BJ (cell line): ENCODE measurements at regions not wholly inside any gene's neighbourhood (a gene's known extent, or its start where the extent isn't known, plus 50 kb on each side); places are given as distances from the start of the nearest gene placed in this dataset.

Source experiments
- CTCF ChIA-PET: fragments of 350-600 bp; formaldehyde crosslinking; extraction: SDS; loops from one replicate; lab custom pipeline; 2021; ENCODE audit warnings: antibody characterized with exemption, inconsistent platforms; lab: Yijun Ruan, JAX
- POLR2A ChIA-PET: fragments of 300-600 bp; sonication (Branson Sonifier 250); formaldehyde crosslinking; extraction: SDS; loops from one replicate; lab custom pipeline; 2021; ENCODE audit warnings: antibody characterized with exemption; lab: Charles Lee
- DNase-seq: peaks from one replicate; pipeline ENCODE4 v3.0.0-alpha.2; 2011; ENCODE audit warnings: low read depth
- H3K27me3 ChIP-seq: 2 replicates; pipeline ENCODE4 v1.6.0; 2011; ENCODE audit warnings: low read length; ENCODE audit not compliant: control insufficient read depth, insufficient read depth
- H3K36me3 ChIP-seq: 2 replicates; pipeline ENCODE4 v1.5.1; 2011; ENCODE audit warnings: low read length; ENCODE audit not compliant: control insufficient read depth, insufficient read depth
- H3K4me3 ChIP-seq: 2 replicates; pipeline ENCODE4 v1.5.1; 2011; ENCODE audit warnings: low read depth, mild to moderate bottlenecking, control low read depth, low read length
- CTCF ChIP-seq: IDR thresholded peaks from 2 replicates; pipeline ENCODE4 v1.5.1; 2011; ENCODE audit warnings: low read depth, mild to moderate bottlenecking, control low read depth, inconsistent platforms, low read length, moderate library complexity; ENCODE audit not compliant: insufficient read depth

DNA sequence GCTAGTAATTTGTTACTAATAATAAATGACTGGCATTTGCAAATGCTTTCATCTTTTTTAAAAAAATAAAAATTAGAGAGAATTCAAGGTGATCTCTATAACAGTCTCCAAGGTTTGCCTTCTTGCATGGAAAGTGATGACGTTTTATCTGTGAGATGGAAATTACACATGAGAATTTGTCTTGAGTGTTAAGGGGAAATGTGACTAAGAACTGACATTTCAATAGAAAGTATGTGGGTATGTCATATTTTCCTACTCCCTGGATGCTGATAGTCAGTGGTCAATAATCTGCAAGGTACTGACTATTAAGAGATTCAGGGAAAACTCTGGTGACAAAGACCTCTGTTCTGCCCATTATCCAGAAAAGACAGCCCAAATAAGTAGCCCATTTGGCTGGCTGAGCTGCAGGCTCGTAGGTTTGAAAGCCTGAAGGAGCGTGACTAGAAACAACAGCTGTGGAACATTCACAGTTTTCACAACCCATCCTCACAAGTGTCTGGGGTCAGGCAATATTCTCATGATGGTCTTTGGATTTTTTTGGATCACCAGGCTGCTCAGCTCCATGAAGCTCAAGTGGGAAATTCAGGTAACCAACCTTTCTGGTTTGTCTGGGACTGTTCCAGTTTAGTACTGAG lies 49.7 kb upstream of the WSCD1 start:
- no peak for DNase-seq
- POLR2A ChIA-PET: no interaction called here
- TF ChIP-seq CTCF: no peak
- Histone ChIP-seq H3K36me3 (no peaks in the 10 kb centered on the region), H3K4me3 (no peak overlapping the region), H3K27me3 (peaks cover 3% of the 10 kb centered on the region)
- CTCF ChIA-PET: no interaction called here
